ENCODE measurements at regions not wholly inside any gene's neighbourhood (a gene's known extent, or its start where the extent isn't known, plus 50 kb on each side); places are given as distances from the start of the nearest gene placed in this dataset.
"Not testable (repeated sequence)": the region's sequence is repeated elsewhere in the genome, so short reads cannot be mapped to it uniquely, and the experiment has no call there.

DNA sequence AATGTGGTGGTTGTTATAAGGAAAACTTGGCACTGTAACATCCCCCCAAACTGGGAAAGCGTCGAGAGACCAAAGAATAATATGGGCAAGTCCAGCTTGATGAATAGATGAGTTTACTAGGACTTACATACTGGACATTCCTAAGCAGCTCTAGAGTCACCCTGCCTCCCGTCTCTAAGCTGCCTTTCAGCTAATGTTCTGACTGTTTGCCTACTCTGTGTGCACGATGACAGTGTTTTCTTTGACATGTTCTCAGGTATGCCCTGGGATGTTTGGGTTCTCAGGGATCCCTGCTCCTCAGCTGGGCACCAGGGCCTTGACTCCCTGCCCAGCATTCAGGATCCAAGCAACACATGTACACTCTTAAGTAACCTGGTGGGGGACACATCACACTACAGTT is 87.5 kb downstream of the MRPL57 start:
- not testable (repeated sequence) for DNase-seq

DNA sequence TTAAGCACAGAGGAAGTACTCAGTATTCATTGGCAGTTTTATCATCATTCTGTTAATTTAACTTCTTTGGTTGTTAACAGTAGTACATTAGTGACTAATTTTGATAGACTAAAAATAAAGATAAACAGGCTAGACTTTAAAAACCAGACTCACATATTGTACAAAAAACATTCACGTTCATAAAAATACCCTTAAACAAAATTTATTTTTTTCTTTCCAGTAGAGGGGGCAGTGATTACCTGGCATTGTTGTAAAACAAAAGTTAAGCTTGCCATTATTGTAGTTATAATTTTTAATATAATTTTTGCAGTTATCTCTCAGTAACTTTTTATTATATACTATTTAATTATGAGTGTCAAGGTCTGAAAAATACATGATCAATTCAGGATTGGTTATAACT is 92.0 kb downstream of the MRPL57 start:
- DNase-seq: not testable (repeated sequence)

DNA sequence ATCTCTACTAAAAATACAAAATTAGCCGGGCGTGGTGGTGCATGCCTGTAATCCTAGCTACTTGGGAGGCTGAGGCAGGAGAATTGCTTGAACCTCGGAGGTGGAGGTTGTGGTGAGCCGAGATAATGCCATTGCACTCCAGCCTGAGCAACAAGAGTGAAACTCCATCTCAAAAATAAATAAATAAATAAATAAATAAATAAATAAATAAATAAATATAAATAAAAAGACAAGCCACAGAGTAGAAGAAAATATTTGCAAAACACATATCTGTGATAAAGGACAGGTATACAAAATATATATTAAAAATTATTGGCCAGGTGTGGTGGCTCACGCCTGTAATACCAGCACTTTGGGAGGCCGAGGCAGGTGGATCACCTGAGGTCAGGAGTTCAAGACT is 96.0 kb downstream of the MRPL57 start:
- DNase-seq: not testable (repeated sequence)

DNA sequence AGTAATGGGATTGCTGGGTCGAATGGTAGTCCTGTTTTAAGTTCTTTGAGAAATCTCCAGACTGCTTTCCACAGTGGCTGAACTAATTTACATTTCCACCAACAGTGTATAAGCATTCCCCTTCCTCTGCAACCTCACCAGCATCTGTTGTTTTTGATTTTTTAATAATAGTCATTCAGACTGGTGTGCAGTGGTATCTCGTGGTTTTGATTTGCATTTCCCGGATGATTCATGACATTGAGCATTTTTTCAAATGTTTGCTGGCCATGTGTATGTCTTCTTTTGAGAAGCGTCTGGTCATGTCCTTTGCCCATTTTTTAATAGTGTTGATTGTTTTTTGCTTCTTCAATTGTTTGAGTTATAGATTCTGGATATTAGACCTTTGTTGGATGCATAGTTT is 98.0 kb downstream of the MRPL57 start:
- DNase-seq: not testable (repeated sequence)

DNA sequence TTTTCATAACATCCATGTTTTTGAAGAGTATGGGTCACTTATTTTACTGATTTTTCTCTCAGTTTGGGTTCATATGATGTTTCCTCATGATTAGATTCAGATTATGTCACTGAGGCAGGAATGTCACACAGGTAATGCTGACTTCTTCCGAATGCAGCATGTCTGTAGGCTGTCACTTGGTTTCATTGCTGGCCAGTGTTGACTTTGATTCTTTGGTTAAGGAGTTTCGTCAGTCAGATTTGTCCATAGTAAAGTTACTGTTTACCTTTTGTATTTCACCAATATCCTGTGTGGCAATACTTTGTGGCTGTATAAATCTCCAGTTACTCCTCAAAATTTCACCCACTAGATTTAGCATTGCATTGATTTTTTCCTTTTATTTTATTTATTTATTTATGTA is 105.6 kb downstream of the MRPL57 start:
- no peak for DNase-seq

DNA sequence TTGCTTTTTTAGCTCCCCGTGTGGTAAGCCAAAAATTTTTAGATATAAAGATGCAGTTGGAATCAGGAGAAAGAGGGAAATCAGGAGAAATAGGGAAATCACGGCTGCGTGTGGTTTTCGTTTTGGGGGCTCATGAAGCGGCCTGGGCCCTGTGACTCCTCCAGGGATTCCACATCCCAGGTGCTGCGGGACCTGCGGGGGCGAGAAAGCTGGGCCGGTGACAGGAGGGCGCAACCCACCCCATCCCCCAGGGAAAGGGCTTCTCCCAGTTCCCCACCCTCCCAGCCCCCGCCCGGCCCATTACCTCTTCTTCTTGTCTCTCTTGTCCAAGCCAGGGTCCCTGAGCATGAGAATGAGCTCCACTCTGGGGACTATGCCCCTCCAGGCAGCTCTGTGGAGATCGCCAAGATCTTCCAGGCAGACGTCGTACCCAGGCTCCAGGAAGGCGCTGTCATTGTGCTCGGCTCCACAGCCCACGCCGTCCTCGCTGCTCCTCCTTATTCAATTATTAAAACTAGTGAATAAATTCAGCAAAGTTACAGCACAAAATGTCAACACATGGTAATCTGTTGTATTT is 111.0 kb downstream of the MRPL57 start:
- no peak for DNase-seq

DNA sequence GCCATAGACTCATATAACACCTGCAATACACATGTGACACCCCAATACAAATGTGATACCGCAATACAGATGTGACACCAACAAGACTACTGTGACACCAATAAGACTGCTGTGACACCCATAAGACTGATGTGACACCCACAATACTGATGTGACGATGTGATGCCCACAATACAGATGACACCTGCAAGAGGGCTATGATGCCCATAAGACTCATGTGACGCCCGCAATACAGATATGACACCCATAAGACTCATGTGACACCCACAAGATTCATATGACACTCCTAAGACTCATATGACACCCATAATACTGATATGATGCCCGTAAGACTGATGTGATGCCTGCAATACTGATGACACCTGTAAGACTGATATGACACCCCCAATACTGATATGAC is 113.0 kb downstream of the MRPL57 start:
- no peak for DNase-seq

DNA sequence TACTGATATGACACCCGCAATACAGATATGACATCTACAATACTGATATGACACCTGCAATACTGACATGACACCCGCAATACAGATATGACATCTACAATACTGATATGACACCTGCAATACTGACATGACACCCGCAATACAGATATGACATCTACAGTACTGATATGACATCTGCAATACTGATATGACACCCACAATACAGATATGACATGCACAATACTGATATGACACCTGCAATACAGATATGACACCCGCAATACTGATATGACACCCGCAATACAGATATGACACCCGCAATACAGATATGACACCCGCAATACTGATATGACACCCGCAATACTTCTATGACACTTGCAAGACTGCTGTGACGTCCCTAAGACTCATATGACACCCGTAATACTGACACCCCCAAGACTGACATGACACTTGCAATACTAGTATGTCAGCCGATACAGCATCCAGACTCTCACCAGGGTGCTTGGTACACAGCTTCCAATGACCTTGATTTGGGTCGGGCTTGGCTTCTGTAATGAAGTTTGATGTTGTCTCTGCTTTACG is 114.1 kb downstream of the MRPL57 start:
- not testable (repeated sequence) for DNase-seq

DNA sequence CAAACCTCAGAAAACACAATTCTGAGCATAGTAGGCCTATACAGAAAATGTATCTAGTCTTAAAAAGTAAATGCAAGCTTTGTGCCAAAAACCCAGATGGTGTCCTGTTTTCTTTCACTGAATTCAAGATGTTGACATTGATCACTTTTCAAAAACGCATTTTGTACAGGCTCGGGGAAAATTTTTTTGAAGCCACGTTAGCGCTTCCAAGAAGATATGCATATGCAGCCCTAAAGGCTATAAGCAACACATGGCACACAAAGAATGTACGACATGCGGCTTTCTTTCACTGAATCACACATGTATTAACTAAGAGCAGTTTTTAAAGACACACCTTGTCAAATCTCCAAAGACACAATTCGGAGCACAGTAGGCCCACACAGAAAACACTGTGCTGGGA is 115.4 kb downstream of the MRPL57 start:
- no peak for DNase-seq

DNA sequence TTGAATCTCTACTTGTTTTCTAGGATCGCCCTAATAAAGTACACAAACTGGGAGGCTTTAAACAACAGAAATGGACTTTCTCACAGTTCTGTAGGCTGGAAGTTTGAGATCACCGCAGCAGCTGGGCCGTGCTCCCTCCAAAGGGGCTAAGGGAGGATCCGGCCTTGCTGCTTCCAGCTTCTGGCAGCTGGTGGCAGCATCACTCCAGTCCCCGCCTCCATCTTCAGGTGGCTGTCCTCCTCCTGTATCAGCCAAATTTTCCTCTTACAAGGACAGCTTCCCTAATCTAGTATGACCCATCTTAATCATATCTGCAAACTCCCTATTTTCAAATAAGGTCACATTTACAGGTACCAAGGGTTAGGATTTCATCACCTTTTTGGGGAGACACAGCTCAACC is 120.5 kb downstream of the MRPL57 start:
- peak; percentile 7 for DNase-seq

DNA sequence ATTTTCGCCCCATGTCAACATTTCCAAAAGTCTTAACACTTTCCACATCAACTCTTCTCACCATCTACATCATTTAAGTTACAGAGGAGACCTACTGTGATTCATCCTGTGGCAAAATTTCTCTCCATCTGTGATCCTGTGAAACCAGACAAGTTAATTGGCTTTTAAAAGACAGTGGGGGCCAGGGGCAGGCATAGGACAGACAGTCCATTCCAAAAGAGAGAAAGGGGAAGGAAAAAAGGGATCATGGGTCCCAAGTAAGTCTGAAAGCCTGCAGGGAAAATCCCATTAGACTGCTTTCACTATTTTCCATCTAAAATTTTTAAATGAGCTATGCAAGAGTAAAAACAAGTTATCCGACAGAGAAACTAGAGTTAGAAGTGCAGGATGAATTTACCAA is 121.0 kb downstream of the MRPL57 start:
- no peak for DNase-seq

DNA sequence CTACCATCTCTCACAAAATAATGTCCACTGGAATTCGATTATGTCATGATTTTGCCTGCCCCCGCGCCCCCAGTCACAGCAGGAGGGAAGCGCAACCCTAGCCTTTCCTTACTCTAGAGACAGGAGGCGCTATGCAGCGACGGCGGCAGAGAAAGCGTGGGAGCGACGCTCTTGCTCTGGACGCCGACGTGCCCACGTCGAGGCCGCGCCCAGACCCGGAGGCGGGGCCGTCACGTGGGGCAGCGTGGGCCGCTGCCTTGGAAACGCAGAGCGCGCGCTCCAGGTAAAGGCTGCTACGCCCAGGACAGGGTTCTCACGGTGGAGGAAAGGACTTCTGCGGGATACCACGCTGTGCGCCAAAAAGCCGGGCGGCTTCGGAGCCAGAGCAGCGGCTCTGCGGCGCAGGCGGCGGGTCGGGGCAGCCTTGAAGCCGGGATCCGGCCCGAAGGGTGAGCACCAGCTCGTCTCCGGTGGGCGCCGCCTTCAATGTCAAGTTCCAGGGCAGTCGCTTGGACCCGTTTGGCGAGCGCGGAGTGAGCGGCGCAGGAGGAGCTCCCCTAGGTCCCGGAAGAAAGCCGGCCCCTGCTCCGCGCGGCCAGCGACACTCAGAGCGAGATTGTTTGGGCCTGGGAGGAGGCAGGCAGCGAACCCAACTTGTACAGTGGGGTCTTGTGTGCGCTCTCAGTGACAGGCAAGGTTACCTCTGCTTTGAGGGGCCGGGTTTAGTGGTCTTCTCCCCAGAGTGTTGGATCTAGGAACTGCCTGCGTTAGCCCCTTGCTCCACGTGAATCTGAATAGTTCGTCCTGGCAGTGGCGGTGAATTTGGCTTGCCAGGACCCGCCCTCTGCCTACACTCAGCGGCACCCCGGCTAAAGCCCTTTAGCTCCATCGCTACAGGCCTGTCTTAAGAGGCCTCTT is 121.7 kb downstream of the MRPL57 start:
- peak; percentile 84 for DNase-seq

DNA sequence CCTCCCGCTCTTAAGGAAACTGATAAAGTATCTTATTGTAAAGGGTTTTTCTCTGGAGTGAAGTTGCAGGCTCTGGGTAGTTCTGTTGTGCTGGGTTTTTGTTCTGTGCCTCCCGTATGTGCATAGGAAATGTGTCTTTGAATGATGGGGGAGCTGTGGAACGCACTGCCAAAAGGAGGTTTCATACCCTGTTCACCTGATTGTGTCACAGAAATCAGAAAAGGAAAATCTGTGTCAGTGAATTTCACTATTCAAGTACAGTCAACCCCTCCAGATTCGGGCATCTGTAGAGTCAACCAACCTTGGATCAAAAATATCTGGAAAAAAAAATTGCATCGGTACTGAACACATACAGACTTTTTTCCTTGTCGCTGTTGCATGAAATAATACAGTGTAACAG is 127.8 kb downstream of the MRPL57 start:
- DNase-seq: no peak

DNA sequence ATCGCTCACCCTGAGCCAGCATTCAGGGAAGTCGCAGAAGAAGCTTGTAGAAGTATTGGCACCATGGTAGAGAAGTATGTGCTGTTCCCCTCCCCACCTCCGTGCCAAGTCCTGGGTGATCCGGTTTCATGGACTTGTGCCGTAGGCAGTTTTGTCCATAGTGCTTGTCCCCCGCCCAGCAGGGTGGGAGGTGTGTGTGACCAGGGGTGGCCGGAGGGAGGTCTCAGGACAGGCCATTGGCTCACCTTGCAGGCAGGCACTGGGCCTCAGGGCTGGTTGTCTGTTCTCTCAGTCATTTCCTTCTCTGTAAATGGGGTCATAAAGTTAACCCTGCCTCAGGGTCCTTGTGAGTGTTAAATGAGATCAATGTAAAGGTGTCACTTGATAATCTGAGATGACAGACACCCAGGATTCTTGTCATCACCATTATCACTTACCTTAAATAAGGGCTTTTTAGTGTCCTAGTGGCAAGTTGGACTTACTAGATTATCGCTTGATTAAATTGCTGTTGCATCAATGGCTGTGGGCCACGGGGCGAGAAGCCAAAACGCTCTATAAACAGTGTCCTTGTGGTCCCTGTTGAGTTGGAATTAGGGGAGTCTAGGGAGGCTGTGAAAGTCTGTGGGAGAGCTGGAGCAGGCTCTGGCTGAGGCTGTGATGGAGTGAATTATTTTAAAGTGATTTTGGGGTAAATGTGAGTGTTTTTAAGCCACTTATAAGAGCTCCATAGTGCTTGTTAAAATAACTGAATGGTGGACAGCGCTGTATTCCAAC is 130.0 kb downstream of the MRPL57 start:
- not testable (repeated sequence) for DNase-seq

DNA sequence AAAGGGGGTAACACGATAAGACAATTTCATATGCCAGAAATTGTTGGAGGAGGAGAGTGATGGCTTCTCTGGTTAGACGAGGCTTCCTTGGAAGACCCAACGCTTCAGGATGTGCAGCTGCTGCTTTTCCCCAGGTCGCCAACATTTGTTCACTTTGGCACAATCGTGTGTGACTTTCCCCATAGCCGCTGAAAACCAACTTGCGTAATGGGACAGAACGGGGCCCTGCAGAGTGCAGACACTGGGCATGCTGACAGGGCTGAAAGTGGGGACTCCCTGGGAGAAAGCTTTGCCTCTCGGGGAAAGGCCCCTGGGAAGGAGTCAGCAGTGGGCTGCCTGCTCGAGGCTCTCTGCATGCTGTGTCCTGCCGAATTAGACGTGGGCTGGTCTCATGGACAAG is 130.7 kb downstream of the MRPL57 start:
- DNase-seq: not testable (repeated sequence)

DNA sequence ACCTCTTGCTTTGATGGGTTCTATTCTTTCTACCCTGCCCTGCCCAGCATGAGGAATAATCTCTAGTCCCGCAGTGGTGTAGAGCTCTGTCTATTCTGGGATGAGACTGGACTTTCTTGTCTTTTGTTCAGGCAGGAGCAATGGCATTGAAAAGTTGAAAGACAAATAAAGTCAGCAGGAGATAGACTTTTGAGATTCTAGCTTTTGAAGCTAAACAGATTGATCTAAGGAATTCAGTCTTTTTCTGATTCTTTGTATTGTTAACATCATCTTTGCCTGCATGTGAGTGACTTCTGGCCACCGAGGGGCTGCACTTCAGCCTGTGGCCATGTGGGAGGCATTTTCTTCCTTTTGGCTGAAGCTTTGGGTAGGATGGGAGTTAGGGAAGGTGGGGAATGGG is 132.4 kb downstream of the MRPL57 start:
- no peak for DNase-seq

DNA sequence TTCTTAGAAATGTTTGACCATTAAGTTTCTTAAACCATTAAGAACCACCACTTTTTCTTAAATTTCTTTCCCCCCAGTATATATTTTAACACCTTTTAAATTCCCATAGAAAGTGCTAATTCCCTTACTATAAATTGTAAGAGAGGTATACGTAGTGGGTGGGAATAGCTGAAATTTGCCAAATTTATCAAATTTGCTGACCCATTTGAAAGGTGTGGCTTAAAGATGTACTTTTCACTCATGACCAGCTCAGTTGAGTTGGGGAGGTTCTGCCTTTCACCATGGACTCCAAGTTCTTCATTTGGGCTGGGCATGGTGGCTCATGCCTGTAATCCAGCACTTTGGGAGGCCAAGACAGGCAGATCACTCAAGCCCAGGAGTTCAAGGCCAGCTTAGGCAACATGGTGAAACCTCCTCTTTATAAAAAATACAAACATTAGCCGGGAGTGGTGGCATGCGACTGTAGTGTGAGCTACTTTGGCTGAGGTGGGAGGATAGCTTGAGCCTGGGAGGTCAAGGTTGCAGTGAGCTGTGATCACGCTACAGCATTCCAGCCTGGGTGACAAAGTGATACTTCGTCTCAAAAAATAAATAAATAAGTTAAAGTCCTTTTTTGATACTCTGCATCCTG is 133.2 kb downstream of the MRPL57 start:
- DNase-seq: no peak

DNA sequence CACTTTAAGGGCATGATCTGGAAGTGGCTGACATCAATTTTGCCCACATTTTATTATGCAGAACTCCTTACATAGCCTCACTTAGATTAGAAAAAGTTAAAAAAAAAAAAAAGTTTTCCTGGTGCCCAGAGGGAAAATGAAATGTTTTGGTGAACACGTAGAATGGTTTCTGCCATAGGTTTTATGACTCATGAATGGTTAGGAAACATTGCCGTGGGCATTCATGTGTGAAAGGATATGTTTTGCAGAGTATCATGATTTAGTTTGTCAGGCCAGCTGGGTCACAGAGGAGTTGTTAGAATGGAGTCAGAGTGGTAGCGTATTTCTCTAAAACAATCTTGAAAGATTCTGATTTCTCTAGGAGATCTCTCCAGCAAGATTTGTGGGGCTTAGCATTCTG is 133.8 kb downstream of the MRPL57 start:
- DNase-seq: no peak

DNA sequence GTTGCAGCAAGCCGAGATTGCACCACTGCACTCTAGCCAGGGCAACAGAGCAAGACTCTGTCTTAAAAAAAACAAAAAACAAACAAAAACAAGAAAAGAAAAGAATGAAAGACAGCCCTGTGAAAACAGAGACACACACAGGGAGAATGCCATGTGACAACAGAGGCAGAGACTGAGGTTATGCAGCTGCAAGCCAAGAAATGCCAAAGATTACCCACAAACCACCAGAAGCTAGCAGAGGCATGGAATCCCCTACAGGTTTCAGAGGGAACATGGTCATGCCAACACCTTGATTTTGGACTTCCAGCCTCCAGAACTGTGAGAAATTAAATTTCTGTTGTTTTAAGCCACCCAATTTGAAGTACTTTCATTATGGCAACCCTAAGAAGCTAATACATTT is 138.5 kb downstream of the MRPL57 start:
- DNase-seq: not testable (repeated sequence)

DNA sequence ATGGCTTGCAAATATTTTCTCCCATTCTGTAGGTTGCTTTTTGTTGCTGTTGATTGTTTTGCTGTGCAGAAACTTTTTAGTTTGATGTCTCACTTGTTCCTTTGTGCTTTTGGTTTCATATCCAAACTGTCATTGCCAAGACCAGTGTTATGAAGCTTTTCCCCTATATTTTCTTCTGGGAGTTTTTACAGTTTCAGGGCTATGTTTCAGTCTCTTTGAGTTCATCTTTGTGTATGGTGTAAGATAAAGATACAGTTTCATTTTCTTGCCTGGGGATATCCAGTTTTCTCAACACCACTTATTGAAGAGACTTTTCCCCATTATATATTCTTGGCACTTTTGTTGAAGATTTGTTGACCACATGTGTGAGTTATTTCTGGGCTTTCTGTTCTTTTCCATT is 139.9 kb downstream of the MRPL57 start:
- no peak for DNase-seq

DNA sequence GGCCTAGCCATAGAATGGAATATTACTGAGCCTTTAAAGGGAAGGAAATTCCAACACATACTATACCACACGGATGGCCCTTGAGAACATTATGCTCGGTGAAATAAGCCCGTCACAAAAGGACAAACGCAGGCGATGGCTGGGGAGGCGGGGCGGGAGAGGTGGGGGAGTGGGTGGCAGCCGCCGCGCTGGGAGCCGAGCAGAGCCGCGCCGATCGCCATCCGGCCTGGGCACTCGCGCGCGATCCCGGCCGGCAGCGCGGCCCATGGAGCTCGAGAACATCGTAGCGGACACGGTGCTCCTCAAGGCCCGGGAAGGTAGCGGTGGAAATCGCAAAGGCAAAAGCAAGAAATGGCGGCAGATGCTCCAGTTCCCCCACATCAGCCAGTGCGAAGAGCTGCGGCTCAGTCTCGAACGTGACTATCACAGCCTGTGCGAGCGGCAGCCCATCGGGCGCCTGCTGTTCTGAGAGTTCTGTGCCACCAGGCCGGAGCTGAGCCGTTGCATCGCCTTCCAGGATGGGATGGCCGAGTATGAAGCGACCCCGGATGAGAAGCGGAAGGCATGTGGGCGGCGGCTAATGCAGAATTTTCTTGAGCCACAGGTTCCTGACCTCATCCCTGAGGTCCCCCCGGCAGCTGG is 140.1 kb downstream of the ZDHHC20 start:
- no peak for DNase-seq

DNA sequence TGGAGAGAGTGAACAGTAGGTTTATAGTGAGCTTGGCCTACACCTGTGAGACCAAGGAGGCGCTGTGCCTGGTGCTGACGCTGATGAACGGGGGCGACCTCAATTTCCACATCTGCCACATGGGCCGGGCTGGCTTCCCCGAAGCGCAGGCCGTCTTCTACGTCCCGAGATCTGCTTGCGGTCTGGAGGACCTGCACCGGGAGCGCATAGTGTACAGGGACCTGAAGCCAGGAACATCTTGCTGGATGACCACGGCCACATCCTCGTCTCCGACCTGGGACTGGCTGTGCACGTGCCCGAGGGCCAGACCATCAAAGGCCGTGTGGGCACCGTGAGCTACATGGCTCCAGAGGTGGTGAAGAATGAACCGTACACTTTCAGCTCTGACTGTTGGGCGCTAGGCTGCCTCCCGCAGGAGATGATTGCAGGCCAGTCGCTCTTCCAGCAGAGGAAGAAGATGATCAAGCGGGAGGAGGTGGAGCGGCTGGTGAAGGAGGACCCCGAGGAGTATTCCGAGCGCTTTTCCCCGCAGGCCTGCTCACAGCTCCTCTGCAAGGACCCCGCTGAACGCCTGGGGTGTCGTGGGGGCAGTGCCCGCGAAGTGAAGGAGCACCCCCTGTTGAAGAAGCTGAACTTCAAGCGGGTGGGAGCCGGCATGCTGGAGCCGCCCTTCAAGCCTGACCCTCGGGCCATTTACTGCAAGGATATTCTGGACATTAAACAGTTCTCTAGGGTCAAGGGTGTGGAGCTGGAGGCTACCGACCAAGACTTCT is 139.0 kb downstream of the ZDHHC20 start:
- no peak for DNase-seq
